SU-DHL-6 (cell line): ENCODE measurements at regions not wholly inside any gene's neighbourhood (a gene's known extent, or its start where the extent isn't known, plus 50 kb on each side); places are given as distances from the start of the nearest gene placed in this dataset.
"Not testable (repeated sequence)": the region's sequence is repeated elsewhere in the genome, so short reads cannot be mapped to it uniquely, and the experiment has no call there.

Experiments
- H2AFZ ChIP-seq: fragments of 200-600 bp; sonication (generic); 2 replicates; pipeline ENCODE4 v1.6.1; 2014; ENCODE audit warnings: low read depth, mild to moderate bottlenecking, moderate library complexity, mixed read lengths, antibody characterized with exemption, low read length; ENCODE audit not compliant: severe bottlenecking
- H3F3A ChIP-seq: fragments of 200-600 bp; shearing (Covaris generic); 2 replicates; pipeline ENCODE4 v1.6.0; 2016; ENCODE audit warnings: antibody characterized with exemption, mild to moderate bottlenecking; ENCODE audit not compliant: insufficient read depth
- H3K27ac ChIP-seq: fragments of 200-600 bp; sonication (generic); 2 replicates; pipeline ENCODE4 v1.5.1; 2016; ENCODE audit warnings: low read depth, mild to moderate bottlenecking, low read length, moderate library complexity, mixed read lengths
- H3K27me3 ChIP-seq: fragments of 200-600 bp; sonication (generic), shearing (Covaris generic); 2 replicates; pipeline ENCODE4 v1.6.0; 2014; ENCODE audit warnings: mild to moderate bottlenecking, low read length
- H3K36me3 ChIP-seq: fragments of 200-600 bp; sonication (generic); 2 replicates; pipeline ENCODE4 v1.6.1; 2014; ENCODE audit warnings: mild to moderate bottlenecking, low read length, mixed read lengths
- H3K4me2 ChIP-seq: fragments of 300-600, 200-600 bp; shearing (Covaris generic), sonication (generic); 2 replicates; pipeline ENCODE4 v1.6.0; 2014; ENCODE audit warnings: low read length, low read depth, mild to moderate bottlenecking; ENCODE audit not compliant: poor library complexity, severe bottlenecking
- H3K4me3 ChIP-seq: fragments of 200-600 bp; sonication (generic); 2 replicates; pipeline ENCODE4 v1.5.1; 2014; ENCODE audit warnings: antibody characterized with exemption, low read length, mild to moderate bottlenecking, mixed read lengths; ENCODE audit not compliant: insufficient read depth, poor library complexity, severe bottlenecking
- H3K79me2 ChIP-seq: fragments of 200-600 bp; sonication (generic); 2 replicates; pipeline ENCODE4 v1.6.1; 2014; ENCODE audit warnings: mild to moderate bottlenecking, low read length, moderate library complexity; ENCODE audit not compliant: insufficient read depth
- H3K9ac ChIP-seq: fragments of 200-600 bp; sonication (generic); 2 replicates; pipeline ENCODE4 v1.7.0; 2014; ENCODE audit warnings: mild to moderate bottlenecking, low read length
- H3K9me2 ChIP-seq: fragments of 200-600 bp; sonication (generic); replicated peaks from 2 replicates; pipeline ENCODE4 v1.6.1; 2014; ENCODE audit warnings: low read length; ENCODE audit not compliant: insufficient read depth
- H3K9me3 ChIP-seq: fragments of 200-600 bp; sonication (generic); 2 replicates; pipeline ENCODE4 v1.6.1; 2014; ENCODE audit warnings: low read length, mixed read lengths; ENCODE audit not compliant: insufficient read depth
- H4K20me1 ChIP-seq: fragments of 200-600 bp; sonication (generic); 2 replicates; pipeline ENCODE4 v1.6.1; 2014; ENCODE audit warnings: low read depth, mild to moderate bottlenecking, antibody characterized with exemption, low read length, moderate library complexity, mixed read lengths
- EZH2phosphoT487 ChIP-seq: fragments of 200-600 bp; sonication (generic), shearing (Covaris generic); conservative IDR thresholded peaks from 2 replicates; pipeline ENCODE4 v1.6.1; 2018; ENCODE audit warnings: mild to moderate bottlenecking, antibody characterized with exemption, low read length, moderate library complexity, mixed read lengths
- TF ChIP-seq, protein P1 (sequence below): fragments of 200-600 bp; sonication (generic); IDR thresholded peaks from one replicate; pipeline ENCODE4 v1.5.1; 2017; ENCODE audit warnings: antibody characterized with exemption, mild to moderate bottlenecking, low read length, moderate library complexity; ENCODE audit not compliant: insufficient read depth, poor library complexity, severe bottlenecking

DNA sequence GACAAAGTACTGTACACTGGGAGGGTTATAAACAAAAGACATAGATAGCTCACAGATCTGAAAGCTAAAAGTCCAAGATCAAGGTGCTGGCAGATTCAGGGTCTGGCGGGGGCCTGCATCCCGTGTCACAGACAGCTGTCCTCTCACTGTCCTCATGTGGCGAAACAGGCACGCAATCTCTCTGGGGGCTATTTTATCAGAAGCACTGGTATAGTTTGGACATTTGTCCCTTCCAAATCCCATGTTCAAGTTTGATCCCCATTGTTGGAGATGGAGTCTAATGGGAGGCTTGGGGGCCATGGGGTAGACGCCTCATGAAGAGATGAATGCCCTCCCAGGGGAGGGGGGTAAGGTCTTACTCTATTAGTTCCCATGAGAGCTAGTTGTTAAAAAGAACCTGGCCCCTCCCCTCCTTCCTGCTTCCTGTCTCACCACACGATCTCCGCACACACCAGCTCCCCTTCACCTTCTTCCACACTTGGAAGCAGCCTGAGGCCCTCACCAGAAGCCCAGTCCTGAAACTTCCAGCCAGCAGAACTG lies 72.5 kb upstream of the UCN3 start:
- no peaks in the 10 kb centered on the region for H3F3A ChIP-seq
- H3K27me3 ChIP-seq = no peaks in the 10 kb centered on the region
- no peak overlapping the region for H3K4me2 ChIP-seq
- H3K9ac ChIP-seq = no peak overlapping the region
- no peak overlapping the region for H3K27ac ChIP-seq
- H2AFZ ChIP-seq = no peak overlapping the region
- no peak overlapping the region for H3K4me3 ChIP-seq
- TF ChIP-seq, protein P1, sequence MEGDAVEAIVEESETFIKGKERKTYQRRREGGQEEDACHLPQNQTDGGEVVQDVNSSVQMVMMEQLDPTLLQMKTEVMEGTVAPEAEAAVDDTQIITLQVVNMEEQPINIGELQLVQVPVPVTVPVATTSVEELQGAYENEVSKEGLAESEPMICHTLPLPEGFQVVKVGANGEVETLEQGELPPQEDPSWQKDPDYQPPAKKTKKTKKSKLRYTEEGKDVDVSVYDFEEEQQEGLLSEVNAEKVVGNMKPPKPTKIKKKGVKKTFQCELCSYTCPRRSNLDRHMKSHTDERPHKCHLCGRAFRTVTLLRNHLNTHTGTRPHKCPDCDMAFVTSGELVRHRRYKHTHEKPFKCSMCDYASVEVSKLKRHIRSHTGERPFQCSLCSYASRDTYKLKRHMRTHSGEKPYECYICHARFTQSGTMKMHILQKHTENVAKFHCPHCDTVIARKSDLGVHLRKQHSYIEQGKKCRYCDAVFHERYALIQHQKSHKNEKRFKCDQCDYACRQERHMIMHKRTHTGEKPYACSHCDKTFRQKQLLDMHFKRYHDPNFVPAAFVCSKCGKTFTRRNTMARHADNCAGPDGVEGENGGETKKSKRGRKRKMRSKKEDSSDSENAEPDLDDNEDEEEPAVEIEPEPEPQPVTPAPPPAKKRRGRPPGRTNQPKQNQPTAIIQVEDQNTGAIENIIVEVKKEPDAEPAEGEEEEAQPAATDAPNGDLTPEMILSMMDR = no peak
- TF ChIP-seq EZH2phosphoT487 = no peak
- no peaks in the 10 kb centered on the region for H4K20me1 ChIP-seq
- no peaks in the 10 kb centered on the region for H3K9me3 ChIP-seq
- no peaks in the 10 kb centered on the region for H3K9me2 ChIP-seq
- no peaks in the 10 kb centered on the region for H3K79me2 ChIP-seq
- H3K36me3 ChIP-seq = no peaks in the 10 kb centered on the region

GRCh38 chr10:5292970-5293369 lies 71.8 kb upstream of the UCN3 start:
- not testable (repeated sequence) for H3K27me3 ChIP-seq, H3K27ac ChIP-seq, H3K4me2 ChIP-seq, H3K9me3 ChIP-seq, H3K9ac ChIP-seq, H3K9me2 ChIP-seq, H3K4me3 ChIP-seq, H3K79me2 ChIP-seq, H3K36me3 ChIP-seq, H4K20me1 ChIP-seq, H3F3A ChIP-seq, H2AFZ ChIP-seq

DNA sequence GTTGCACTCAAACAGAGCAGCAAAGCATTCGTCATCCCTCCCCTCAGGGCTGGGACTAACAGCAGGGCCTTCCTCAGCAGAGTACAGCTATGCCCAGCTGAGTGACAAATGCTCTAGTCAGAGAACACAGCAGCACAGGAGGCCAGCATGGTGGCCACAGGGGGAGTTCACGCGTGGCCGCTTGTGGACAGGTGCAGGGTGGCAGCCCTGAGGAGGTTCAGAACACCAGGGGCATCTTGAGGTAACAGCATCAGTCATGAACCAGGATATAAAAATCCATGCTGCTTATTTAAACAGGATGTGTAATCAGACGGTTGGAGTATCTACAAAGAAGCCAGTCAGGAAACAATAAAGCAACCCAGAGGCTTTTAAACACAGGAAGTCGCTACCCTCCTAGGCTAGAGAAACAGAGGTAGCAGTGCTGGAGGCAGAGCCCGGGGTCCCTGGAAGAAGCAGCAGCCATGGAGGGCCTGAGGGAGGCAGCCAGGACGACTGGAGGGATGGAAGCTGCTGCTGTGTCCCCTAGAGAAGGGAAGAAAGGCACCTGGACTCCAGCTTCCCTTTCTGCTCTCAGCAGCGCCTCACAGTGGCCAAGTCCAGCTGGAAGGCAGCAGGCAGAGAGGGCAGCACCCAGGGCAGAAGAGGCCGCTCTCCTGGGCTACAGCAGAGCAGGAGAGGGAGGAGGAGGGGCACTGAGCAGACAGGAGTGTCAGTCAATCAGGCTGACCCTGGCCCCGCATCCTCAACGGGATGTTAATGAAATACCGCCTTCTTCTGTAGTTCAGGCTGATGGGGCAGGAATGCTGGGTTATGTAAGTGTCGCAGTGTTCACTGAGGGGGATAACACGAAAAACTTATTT lies 70.8 kb upstream of the UCN3 start:
- no peaks in the 10 kb centered on the region for H3K9me3 ChIP-seq

More for the DNA sequence above, 70.8 kb upstream of the UCN3 start:
- Histone ChIP-seq H3K4me2 (no peak overlapping the region), H3F3A (no peaks in the 10 kb centered on the region), H4K20me1 (no peaks in the 10 kb centered on the region), H3K4me3 (no peak overlapping the region), H2AFZ (no peak overlapping the region), H3K9me2 (no peaks in the 10 kb centered on the region), H3K27ac (no peak overlapping the region), H3K27me3 (no peaks in the 10 kb centered on the region), H3K36me3 (no peaks in the 10 kb centered on the region), H3K79me2 (no peaks in the 10 kb centered on the region), H3K9ac (no peak overlapping the region)
- no peak for TF ChIP-seq EZH2phosphoT487
- TF ChIP-seq, protein P1 = peak; percentile 45
